ENCODE measurements at regions not wholly inside any gene's neighbourhood (a gene's known extent, or its start where the extent isn't known, plus 50 kb on each side); places are given as distances from the start of the nearest gene placed in this dataset.

GRCh38 chr1:219993554-219994433, 52.5 kb downstream of the EPRS1 start:
- FAIRE-seq: no peak
- DNase-seq (ENCODE audit: insufficient read length, low spot score): no peak
- TF ChIP-seq POLR2A (IDR thresholded peaks at IDR 0.05; ENCODE audit: low read depth, low read length): no peak
- no peak for TF ChIP-seq POU2F2 (IDR thresholded peaks at IDR 0.05; ENCODE audit: low read depth, low read length)
- TF ChIP-seq POLR2AphosphoS5 (IDR thresholded peaks at IDR 0.05; ENCODE audit: low read depth, low read length): no peak
- TF ChIP-seq SPI1 (IDR thresholded peaks at IDR 0.05; ENCODE audit: low read depth, low read length): no peak

GRCh38 chr1:219991919-219992318, 54.4 kb downstream of the EPRS1 start:
- no peak for TF ChIP-seq PAX5 (IDR thresholded peaks at IDR 0.05; ENCODE audit: insufficient read depth, low read length, severe bottlenecking)
- TF ChIP-seq SPI1 (IDR thresholded peaks at IDR 0.05; ENCODE audit: low read depth, low read length): no peak
- no peak for TF ChIP-seq POU2F2 (IDR thresholded peaks at IDR 0.05; ENCODE audit: low read depth, low read length)
- no peak for TF ChIP-seq POLR2AphosphoS5 (IDR thresholded peaks at IDR 0.05; ENCODE audit: low read depth, low read length)
- no peak for TF ChIP-seq TAF1 (IDR thresholded peaks at IDR 0.05; ENCODE audit: low read depth, low read length)
- TF ChIP-seq POLR2A (IDR thresholded peaks at IDR 0.05; ENCODE audit: low read depth, low read length): no peak
- no peak for DNase-seq (ENCODE audit: insufficient read length, low spot score)
- FAIRE-seq: no peak

GRCh38 chr1:219991511-219991810, 54.8 kb downstream of the EPRS1 start:
- TF ChIP-seq POLR2AphosphoS5 (IDR thresholded peaks at IDR 0.05; ENCODE audit: low read depth, low read length): no peak
- FAIRE-seq (no peak), DNase-seq (ENCODE audit: insufficient read length, low spot score) (no peak)

- TF ChIP-seq POU2F2 (IDR thresholded peaks at IDR 0.05; ENCODE audit: low read depth, low read length) (no peak), POLR2AphosphoS5 (IDR thresholded peaks at IDR 0.05; ENCODE audit: low read depth, low read length) (no peak), TAF1 (IDR thresholded peaks at IDR 0.05; ENCODE audit: low read depth, low read length) (no peak), PAX5 (IDR thresholded peaks at IDR 0.05; ENCODE audit: insufficient read depth, low read length, severe bottlenecking) (no peak), POLR2A (IDR thresholded peaks at IDR 0.05; ENCODE audit: low read depth, low read length) (no peak), SPI1 (IDR thresholded peaks at IDR 0.05; ENCODE audit: low read depth, low read length) (no peak)
- peak; percentile 45 for FAIRE-seq
- no peak for DNase-seq (ENCODE audit: insufficient read length, low spot score)
Measured at GRCh38 chr1:219990782-219991510, 55.4 kb downstream of the EPRS1 start.

GRCh38 chr1:219989766-219990165, 56.5 kb downstream of the EPRS1 start:
- no peak for TF ChIP-seq POU2F2 (IDR thresholded peaks at IDR 0.05; ENCODE audit: low read depth, low read length)
- no peak for TF ChIP-seq POLR2AphosphoS5 (IDR thresholded peaks at IDR 0.05; ENCODE audit: low read depth, low read length)
- TF ChIP-seq SPI1 (IDR thresholded peaks at IDR 0.05; ENCODE audit: low read depth, low read length): no peak
- TF ChIP-seq TAF1 (IDR thresholded peaks at IDR 0.05; ENCODE audit: low read depth, low read length): no peak
- TF ChIP-seq PAX5 (IDR thresholded peaks at IDR 0.05; ENCODE audit: insufficient read depth, low read length, severe bottlenecking): no peak
- peak; percentile 35 for FAIRE-seq

GRCh38 chr1:219988818-219989217, 57.5 kb downstream of the EPRS1 start:
- TF ChIP-seq SPI1 (IDR thresholded peaks at IDR 0.05; ENCODE audit: low read depth, low read length): no peak
- no peak for TF ChIP-seq POLR2AphosphoS5 (IDR thresholded peaks at IDR 0.05; ENCODE audit: low read depth, low read length)
- TF ChIP-seq TAF1 (IDR thresholded peaks at IDR 0.05; ENCODE audit: low read depth, low read length): no peak
- TF ChIP-seq PAX5 (IDR thresholded peaks at IDR 0.05; ENCODE audit: insufficient read depth, low read length, severe bottlenecking): no peak
- no peak for TF ChIP-seq POU2F2 (IDR thresholded peaks at IDR 0.05; ENCODE audit: low read depth, low read length)
- TF ChIP-seq POLR2A (IDR thresholded peaks at IDR 0.05; ENCODE audit: low read depth, low read length): no peak
- FAIRE-seq (no peak), DNase-seq (ENCODE audit: insufficient read length, low spot score) (no peak)

More at GRCh38 chr1:219989766-219990165, 56.5 kb downstream of the EPRS1 start:
- no peak for DNase-seq (ENCODE audit: insufficient read length, low spot score)

- peak; percentile 69 for FAIRE-seq
- peak; percentile 10 for DNase-seq (ENCODE audit: insufficient read length, low spot score)
- TF ChIP-seq TAF1 (IDR thresholded peaks at IDR 0.05; ENCODE audit: low read depth, low read length) (no peak), SPI1 (IDR thresholded peaks at IDR 0.05; ENCODE audit: low read depth, low read length) (0 out of 2 replicates have a peak, but pooled peaks have one; percentile 13), POLR2A (IDR thresholded peaks at IDR 0.05; ENCODE audit: low read depth, low read length) (no peak), POU2F2 (IDR thresholded peaks at IDR 0.05; ENCODE audit: low read depth, low read length) (no peak), PAX5 (IDR thresholded peaks at IDR 0.05; ENCODE audit: insufficient read depth, low read length, severe bottlenecking) (no peak)
Measured at GRCh38 chr1:219988387-219988786, 57.9 kb downstream of the EPRS1 start.

- no peak for FAIRE-seq
- TF ChIP-seq SPI1 (IDR thresholded peaks at IDR 0.05; ENCODE audit: low read depth, low read length) (no peak), POLR2A (IDR thresholded peaks at IDR 0.05; ENCODE audit: low read depth, low read length) (no peak), POLR2AphosphoS5 (IDR thresholded peaks at IDR 0.05; ENCODE audit: low read depth, low read length) (no peak), TAF1 (IDR thresholded peaks at IDR 0.05; ENCODE audit: low read depth, low read length) (no peak), POU2F2 (IDR thresholded peaks at IDR 0.05; ENCODE audit: low read depth, low read length) (no peak), PAX5 (IDR thresholded peaks at IDR 0.05; ENCODE audit: insufficient read depth, low read length, severe bottlenecking) (no peak)
- no peak for DNase-seq (ENCODE audit: insufficient read length, low spot score)
Measured at GRCh38 chr1:219987325-219987724, 59.0 kb upstream of the SLC30A10 start.

GRCh38 chr1:219985169-219985568, 56.8 kb upstream of the SLC30A10 start:
- DNase-seq (ENCODE audit: insufficient read length, low spot score) (no peak), FAIRE-seq (no peak)
- TF ChIP-seq POU2F2 (IDR thresholded peaks at IDR 0.05; ENCODE audit: low read depth, low read length) (no peak), PAX5 (IDR thresholded peaks at IDR 0.05; ENCODE audit: insufficient read depth, low read length, severe bottlenecking) (no peak), SPI1 (IDR thresholded peaks at IDR 0.05; ENCODE audit: low read depth, low read length) (no peak), POLR2AphosphoS5 (IDR thresholded peaks at IDR 0.05; ENCODE audit: low read depth, low read length) (no peak), TAF1 (IDR thresholded peaks at IDR 0.05; ENCODE audit: low read depth, low read length) (no peak), POLR2A (IDR thresholded peaks at IDR 0.05; ENCODE audit: low read depth, low read length) (no peak)
